Fibroblast of the aortic adventitia (primary cell): ENCODE measurements at regions not wholly inside any gene's neighbourhood (a gene's known extent, or its start where the extent isn't known, plus 50 kb on each side); places are given as distances from the start of the nearest gene placed in this dataset.
"Not testable (repeated sequence)": the region's sequence is repeated elsewhere in the genome, so short reads cannot be mapped to it uniquely, and the experiment has no call there.

Source experiments
- DNase-seq: peaks from one replicate; pipeline ENCODE4 v3.0.0-alpha.2; 2010; ENCODE audit warnings: low read depth
- H3K4me3 ChIP-seq: 2 replicates; pipeline ENCODE4 v1.5.1; 2011; ENCODE audit warnings: low read depth, mild to moderate bottlenecking, control low read depth, low read length, moderate library complexity
- CTCF ChIP-seq: IDR thresholded peaks from 2 replicates; pipeline ENCODE4 v1.5.1; 2011; ENCODE audit warnings: mild to moderate bottlenecking, low read length, control low read depth, inconsistent platforms; ENCODE audit not compliant: insufficient read depth

- DNase-seq: no peak
- no peak for TF ChIP-seq CTCF
- no peak overlapping the region for H3K4me3 ChIP-seq
Measured at GRCh38 chr2:53500181-53500580, 267.4 kb upstream of the CHAC2 start.

GRCh38 chr2:53498210-53498609, 269.4 kb upstream of the CHAC2 start:
- H3K4me3 ChIP-seq: no peak overlapping the region
- TF ChIP-seq CTCF: no peak
- DNase-seq: peak; percentile 79

DNA sequence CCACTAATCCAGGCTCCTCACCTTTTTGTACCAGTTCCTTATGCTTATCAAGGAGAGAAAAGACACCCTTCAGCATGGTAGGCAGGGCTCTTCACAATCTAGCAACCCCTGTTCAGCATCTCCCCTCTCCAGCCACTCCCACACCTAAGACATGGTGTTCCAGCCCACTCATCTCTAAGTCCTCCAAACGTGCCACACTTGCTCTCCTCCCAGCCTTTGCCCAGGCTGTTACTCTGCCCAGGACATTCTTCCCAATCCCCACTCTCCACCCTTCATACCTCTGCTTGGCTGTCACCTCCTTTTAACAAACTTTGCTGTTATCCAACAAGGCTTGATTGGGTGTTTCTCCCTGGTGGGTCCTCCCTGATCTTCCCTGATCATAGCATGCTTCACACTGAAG, 270.6 kb upstream of the CHAC2 start:
- H3K4me3 ChIP-seq: no peak overlapping the region
- no peak for TF ChIP-seq CTCF
- DNase-seq: no peak

GRCh38 chr2:53493210-53493609, 274.4 kb upstream of the CHAC2 start:
- no peak for TF ChIP-seq CTCF

GRCh38 chr2:53490659-53491058, 276.9 kb upstream of the CHAC2 start:
- TF ChIP-seq CTCF: no peak
- no peak overlapping the region for H3K4me3 ChIP-seq
- DNase-seq: peak; percentile 73

More at GRCh38 chr2:53493210-53493609, 274.4 kb upstream of the CHAC2 start:
- no peak overlapping the region for H3K4me3 ChIP-seq
- DNase-seq: no peak

DNA sequence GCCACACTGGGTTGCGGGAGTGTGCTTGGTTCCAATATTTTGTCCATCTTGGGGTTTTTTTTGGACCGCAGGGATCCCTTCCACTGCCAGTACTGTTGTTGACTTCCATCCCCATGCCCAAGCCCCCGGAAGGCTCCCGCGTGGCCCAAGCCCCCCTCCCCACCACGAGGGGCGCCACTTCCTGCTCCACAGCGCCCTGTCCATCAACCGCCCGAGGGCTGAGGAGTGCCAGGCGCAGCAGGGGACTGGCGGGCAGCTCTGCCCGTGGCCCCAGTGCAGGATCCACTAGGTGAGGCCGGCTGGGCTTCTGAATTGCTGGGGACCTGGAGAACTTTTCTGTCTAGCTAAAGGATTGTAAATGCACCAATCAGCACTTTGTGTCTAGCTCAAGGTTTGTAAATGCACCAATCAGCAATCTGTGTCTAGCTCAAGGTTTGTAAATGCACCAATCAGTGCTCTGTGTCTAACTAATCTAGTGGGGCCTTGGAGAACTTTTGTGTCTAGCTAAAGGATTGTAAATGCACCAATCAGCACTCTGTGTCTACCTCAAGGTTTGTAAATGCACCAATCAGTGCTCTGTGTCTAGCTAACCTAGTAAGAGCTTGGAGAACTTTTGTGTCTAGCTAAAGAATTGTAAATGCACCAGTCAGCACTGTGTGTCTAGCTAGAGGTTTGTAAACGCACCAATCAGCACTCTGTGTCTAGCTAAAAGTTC, 281.3 kb upstream of the CHAC2 start:
- DNase-seq, H3K4me3 ChIP-seq: not testable (repeated sequence)

DNA sequence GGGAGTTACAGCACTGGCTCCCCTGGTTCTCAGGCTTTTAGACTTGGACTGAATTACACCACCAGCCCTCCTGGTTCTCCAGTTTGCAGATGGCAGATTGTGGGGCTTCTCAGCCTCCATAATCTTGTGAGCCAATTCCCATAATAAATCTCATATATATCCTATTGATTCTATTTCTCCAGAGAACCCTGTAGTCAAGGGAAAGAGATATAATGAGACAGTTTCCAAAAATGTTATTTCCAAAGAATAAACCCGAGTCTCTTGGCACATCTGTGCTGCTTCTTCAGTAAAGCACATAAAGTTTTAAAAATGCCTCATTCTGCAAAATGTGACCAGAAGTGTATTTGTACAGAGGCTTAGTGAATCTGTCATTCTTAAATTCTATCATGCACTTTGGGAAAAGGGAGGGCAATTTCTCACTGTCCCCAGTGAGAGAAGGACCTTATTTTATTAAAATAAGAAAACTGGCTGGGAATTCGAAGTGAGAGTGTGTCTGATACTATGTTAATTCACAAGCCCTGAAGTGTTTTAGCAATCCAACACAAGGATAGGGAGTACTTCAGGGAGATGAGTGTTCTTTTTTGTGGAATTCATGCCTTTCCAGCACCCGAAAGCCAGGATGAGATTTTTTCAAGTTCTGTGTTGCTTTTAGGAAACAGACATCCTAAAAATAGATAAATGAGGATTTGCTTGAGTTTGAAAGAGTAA, 282.4 kb upstream of the CHAC2 start:
- no peak for DNase-seq
- H3K4me3 ChIP-seq: no peak overlapping the region
- no peak for TF ChIP-seq CTCF
